ENCODE measurements at regions not wholly inside any gene's neighbourhood (a gene's known extent, or its start where the extent isn't known, plus 50 kb on each side); places are given as distances from the start of the nearest gene placed in this dataset.

DNA sequence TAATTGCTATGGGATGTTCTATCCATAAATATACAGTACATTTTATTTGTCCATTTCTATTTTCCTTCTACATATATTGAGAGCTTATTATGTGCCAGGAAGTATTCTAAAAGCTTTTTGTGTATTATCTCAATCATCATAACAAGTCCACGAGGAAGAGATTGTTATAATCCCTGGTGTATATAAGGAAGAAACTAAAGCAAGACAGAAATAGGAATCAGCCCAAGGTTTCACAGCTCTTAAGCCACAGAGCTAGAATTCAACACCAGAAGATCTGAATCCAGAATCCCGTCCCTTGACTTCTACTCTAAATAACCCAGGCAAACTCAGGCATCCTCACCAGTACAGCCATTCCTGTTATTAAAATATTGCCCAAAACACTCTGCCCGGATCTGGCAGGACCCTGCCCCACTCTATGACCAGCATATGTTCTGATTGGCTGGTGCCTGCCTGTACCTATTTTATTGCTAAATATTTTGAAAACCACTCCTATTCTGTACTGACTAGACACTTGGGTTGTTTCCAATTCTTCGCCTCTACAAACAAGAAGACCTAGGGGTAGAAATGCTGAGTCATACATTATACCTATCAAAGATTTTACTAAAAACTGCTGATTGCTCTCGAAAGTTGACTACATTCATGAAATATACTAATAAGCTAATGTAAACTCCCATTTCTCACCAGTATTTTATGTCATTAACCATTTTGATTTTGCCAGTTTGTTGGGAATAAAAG is 297.4 kb downstream of the ENC1 start:
- no peak for DNase-seq (ENCODE audit: low read depth)

DNA sequence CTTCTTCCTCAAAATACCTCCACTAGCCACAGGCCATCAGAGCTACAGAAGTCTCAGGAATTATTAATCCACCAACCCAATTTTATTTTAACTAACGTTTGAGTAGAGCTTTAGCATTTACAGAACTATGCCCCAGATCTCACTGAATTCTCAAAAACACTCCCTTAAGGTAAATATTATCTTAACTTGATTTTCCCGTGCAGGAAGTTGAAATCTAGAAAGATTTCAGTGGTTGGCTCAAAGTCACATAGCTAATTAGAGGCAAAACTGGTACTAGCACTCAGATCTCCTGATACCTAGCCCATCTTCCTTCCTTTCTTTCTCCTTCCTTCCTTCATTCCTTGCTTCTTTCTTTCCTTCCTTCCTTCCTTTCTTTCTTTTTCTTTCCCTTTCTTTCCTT is 298.3 kb downstream of the ENC1 start:
- DNase-seq (ENCODE audit: low read depth): no peak

DNA sequence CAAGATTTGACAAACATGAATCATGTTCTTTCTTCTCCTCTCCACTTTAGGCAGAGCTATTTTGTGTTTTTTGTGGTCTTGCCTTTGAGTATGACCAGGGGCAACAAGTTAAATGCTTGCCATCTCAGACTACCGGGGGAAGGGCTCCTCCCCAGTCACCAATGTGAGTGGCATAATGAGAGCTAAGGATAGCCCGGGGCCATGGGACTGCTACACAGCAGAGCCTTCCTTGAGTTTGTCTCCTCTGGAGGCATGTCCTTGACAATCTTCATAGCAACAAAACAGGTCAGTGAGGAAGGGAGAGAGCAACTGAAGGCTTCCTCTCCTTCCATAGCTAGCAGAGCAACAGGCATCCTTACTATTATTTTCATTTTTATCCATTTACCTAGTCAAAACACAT is 299.3 kb downstream of the ENC1 start:
- no peak for DNase-seq (ENCODE audit: low read depth)

DNA sequence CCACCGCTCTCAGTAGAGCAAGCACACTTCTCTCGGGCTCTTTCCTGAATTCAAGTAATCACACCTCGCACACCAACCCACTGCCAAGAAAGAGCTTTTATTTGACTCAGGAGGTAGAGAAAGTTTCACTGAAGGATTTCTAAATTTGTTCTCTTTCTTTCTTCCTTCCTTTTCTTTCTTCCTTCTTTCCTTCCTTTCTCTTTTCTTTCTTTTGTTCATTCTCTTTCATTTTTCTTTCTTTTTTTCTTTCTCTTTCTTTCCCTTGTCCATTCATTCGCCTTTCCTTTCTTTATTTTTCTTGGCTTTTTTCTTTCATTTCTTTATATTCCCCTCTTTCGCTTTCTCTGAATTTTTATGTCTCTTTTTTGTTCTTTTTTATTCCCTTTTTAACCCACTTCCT is 300.1 kb downstream of the ENC1 start:
- DNase-seq (ENCODE audit: low read depth): no peak

DNA sequence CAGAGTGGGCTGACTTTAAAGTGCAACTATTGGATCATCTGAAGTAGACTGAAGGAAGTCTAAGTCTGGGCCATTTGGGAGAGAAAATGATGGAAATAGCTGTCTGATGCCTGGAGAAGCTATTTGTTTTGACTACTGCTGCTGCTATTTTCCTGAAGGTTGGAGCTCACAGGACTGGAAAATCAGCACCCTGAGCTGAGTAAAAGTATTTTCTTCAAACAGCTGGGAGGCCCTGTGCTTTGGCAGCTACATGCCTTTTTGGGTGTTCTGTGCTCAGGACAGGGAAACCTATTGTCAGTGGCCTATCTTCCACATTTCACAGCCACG is 302.6 kb downstream of the ENC1 start:
- DNase-seq (ENCODE audit: low read depth): no peak

DNA sequence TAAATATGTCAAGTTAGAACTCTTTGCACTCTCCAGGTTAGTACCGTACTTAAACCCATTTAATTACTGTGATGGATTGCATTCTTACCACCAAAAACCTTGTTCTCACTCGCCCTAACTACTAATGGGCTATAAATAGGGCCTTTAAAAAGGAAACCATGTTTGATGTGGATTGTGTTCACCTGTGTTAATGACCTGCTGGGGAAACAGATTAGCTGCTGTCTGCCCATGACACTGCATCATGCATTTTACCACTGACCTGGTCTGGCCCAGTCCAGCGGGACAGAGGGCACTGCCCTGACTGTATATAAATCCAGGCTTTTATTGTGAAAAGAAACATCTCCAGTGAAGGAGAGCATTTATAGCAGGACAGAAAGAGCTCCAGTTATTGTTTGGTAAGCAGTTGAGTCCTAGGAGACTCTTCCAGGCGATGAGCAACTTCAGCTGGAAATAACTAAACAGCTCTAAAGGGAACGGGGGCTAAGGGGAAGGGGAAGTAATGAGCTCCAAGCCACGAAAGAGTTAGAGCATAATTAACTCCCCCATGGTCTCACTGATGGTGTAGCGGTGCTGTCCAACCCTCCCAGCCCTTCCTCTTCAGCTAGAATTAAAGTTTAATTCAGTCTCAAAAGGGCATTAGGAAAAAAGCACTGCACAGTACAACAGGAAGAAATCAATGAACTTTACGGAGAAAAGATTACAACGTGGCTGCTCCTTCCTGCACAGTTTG is 303.1 kb downstream of the ENC1 start:
- no peak for DNase-seq (ENCODE audit: low read depth)

DNA sequence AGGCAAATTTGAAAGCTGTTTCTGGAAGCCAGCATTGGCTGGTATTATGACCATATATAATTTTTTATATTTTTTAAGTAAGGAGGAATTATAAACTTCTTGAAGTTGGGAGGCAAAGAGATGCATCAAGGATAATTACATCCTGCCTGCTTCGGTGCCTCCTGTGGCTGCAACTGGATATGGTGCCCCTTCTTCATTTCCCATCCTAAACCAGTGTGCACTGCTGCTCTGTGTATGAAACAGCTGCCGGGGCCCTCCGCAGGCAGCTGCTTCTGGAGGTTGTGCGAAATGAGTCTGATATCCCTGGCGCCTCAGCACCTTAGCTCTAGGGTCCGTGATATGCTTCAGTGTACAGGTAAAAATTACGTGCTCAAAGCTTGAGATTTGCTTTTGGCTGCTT is 304.2 kb downstream of the ENC1 start:
- no peak for DNase-seq (ENCODE audit: low read depth)

DNA sequence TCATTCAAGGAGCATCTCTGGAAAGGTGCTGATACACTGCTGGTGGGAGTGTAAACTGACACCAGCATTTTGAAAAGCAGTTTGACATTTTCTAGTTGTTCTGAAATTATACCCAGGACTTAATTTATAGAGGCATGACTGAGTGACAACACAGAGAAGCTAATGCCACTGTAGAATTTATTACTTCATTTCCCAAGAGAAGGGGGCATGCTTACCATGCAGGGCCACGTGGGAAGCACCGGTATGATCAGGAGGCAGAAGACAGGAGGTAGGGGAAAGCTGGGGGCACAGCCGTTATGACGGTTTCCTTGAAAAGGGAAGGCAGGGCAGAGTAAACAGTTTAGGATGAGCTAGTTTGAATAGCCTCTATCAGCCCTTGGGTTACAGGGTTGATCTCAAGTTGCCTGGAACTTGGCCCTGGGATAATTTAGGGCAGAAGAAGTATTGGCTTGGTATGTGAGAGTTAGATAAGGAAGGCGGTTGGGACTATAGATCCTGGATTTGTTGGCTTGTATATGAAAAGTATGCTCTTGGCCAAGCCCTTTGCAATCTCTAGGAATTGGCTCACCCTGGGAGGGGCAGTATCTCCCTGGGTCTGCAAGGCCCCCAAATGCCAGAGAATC is 305.7 kb downstream of the ENC1 start:
- no peak for DNase-seq (ENCODE audit: low read depth)

DNA sequence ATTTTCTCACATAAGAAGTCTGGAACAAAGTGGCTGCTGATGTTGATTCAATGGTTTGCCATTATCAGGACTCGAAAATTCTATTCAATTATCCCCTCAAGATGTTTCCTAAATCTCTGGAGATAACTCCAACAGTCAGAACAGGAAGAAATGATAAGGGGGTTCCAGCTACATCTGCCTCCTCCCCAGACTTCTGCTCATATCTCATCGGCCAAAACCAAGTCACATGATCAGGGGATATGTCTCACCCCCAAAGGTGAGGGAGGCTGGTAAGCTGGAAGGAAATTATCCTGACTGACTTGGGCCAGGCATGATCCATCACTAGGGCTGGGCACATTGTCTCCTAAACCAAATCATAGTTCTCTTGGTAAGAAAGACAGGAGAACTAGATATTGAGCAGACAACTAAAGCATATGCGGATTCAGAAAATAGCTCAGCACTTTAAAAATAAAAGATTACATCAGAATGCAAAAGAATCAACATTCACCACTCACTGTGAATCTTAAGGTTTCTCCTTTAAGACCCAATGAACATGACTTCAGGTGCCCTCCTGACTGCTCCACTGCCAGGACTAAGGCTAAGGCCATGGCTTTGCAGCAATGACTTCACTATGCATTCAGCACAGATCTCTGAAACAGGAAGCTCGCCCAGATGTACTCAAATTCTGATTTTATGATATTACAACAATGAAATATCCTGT is 306.3 kb downstream of the ENC1 start:
- DNase-seq (ENCODE audit: low read depth): no peak

DNA sequence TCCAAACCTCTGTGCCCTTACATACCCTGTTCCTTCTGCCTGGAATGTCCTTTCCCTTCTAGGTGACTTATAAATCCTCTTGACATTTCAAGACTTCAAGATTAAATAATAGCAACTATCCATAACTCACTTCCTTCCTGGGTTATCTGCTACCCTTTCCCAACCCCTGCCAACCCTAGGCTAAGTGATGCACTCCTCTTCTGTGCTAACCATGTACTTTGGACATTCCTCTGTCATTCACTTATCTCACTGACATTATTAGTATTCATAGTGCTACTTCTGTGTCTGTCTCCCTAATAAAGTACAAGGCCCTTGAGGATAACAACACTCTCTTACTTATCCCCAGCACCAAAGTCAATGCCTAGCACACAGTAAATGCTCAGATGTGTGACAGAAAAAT is 307.1 kb downstream of the ENC1 start:
- no peak for DNase-seq (ENCODE audit: low read depth)

DNA sequence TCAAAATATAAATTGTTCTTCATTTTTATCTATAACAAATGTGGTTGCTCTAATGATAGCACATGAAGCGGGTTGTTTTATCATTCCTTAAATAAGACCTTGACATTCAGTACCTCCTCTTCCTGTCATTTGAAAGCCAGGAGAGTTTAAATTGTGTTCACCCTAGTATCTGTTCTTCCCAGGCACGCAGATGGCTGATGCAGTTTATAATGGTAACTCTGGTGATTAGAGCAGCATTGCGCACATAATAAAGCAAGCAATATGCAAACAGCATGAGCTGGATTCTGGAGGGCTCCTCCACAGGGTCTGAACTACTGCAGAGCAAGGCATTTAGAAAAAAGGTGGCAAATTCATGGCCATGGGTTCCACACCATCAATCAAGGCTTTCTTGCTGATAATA is 307.8 kb downstream of the ENC1 start:
- DNase-seq (ENCODE audit: low read depth): no peak

DNA sequence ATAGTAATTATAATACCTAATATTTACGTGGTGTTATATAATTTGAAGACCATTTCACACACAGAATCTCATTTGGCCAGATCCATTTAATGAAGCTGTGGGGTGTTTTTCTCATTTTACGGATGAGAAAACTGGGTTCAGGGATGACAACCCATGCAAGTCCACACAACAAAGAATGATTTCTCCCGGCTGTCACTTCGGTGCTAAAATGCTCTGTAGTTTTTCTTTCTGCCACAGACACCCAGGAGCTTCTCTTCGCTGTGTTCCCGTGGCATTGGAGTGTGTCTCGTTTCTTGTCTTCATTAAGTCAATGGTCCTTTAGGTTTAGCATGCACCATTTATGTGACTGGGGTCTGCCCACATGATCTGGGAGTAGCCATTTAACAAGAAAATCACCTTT is 308.5 kb downstream of the ENC1 start:
- no peak for DNase-seq (ENCODE audit: low read depth)

DNA sequence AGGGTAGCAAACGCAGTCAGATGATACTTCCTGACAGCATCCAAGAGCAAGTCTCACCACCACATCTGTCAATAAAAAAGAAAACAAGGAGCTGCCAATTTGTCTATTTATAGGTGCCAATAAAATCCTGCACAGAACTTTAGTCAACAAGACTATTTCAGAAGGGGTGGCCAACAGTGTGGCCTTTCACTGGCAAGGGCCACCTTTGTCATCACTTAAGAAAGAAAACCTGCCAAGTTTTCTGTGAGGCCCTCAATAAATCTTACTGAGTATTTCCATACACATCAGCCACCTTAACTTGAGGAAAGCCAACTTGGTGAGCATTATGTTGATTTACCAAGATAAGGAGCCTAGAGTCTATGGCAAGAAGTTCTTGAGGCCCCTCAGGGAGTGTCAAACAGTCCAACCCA is 312.3 kb downstream of the ENC1 start:
- DNase-seq (ENCODE audit: low read depth): no peak

DNA sequence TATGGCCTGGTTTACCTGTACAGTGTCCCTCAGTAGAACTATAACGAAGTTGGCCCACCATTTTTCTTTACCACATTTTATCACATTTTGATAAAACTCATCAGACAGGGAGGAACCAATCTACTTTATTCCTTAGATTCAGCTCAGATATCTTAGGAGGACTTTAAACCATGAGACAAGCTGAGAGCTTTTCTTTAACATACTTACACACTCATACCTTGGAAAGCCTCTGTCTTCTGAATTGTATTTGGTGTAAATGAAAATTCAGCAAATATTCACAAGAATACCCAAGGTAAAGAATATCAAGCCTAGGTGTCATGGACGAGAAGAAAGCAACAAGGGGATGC is 313.2 kb downstream of the ENC1 start:
- DNase-seq (ENCODE audit: low read depth): no peak

DNA sequence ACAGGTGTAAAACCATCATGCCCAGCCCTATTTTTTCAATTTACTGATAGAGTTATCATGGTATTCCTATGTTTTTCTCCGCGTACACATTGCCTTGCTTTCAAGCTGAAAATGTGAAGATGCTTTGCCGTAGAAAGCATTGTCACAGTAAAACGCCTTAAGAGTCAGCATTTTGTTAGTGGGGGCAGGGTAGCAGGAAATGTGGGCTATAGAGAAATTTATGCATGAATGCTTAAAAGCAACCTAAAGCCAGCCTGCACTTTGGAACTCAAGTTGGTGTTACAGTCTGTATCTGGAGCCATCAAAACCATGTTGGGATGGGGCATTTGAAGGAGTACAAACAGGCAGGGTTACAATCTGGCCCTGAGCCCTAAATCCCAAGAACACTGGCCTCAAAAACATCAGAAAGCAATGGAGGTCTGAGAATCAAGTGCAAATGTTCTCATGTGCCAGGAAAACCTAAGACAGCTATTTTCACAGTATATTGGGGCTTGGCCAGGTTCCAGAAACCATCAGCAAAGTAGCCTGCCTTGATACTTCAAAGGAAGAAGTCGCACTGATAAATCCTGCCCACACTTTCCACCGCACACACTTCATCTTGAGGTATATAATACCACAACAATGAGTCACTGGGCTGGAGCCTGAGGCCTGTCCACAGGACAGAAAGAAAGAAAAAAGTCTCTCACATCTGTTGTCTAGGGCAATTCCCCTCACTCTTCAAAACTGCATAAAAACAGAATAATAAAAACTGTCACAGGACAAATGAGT is 313.8 kb downstream of the ENC1 start:
- DNase-seq (ENCODE audit: low read depth): peak; percentile 43

DNA sequence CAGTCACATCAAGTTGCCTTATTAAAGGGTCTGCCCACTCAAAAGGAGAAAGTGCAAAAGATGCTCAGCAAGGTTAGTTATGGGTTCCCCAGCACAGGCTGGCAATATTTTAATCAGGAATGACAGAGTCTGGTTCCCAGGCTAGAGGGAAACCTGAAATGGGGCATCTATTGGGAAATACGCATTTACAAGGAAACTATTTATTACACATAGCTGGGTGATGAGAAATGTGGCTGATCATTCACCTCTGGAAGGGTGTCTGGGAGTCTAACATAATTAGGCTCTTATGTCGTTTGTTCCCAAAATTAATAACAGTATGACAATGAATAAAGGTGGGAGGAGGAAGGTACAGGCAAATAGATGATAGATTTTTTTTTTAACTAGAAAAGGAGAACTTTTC is 314.7 kb downstream of the ENC1 start:
- no peak for DNase-seq (ENCODE audit: low read depth)

DNA sequence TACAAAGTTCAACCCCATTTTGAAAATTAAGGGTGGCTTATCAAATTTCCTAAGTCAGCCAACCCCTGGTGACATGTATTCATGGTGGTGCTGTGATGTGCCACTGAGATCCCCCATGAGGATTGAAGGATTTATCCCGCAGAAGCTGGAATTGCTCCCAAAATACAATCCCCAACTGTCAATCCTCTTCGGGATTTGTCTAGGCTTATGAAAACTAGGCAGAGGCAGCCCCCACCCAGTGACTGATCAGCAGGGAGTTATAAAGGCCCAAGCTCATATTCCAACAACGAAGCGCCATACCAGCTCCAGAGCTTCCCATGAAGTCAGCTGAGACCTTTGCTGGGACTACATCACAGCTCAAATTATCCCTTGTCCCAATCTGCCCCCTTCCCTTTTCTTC is 316.0 kb downstream of the ENC1 start:
- no peak for DNase-seq (ENCODE audit: low read depth)

DNA sequence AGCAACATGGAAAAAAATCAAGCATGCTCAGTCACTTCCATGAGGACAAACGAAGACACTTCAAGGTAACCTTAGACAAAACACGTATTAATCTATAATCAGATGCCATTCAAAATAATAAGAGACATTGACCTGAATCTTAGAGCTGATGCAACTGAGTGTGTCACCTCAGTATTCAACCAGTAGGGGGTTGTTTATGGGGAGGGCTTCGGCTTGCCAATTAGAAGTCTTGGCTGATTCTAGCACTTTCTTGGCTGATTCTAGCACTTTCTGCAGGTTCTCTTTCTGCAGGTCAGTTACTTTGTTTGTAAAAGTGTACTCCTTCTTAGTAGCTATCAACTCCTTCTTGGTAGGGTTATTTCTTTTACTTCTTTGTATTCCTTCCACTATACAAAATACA is 317.6 kb downstream of the ENC1 start:
- no peak for DNase-seq (ENCODE audit: low read depth)

DNA sequence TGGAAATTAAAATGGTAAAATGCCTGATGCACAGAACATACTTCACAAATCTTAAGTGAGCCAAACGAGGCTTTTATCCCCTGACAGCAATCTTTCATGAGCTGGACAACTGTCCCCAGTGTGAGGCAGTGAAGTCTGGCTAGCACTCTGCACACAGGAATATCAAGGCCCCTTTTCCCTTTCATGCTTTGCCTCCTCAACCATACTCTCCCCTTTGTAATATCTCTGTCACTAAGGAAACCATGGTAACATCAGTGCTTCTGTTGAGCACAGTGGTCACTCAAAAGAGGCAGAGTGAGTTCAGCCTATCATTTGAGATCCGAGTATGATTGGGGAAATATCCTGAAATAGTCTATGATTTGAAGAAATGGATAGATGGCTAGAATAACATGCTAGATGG is 318.3 kb downstream of the ENC1 start:
- no peak for DNase-seq (ENCODE audit: low read depth)

DNA sequence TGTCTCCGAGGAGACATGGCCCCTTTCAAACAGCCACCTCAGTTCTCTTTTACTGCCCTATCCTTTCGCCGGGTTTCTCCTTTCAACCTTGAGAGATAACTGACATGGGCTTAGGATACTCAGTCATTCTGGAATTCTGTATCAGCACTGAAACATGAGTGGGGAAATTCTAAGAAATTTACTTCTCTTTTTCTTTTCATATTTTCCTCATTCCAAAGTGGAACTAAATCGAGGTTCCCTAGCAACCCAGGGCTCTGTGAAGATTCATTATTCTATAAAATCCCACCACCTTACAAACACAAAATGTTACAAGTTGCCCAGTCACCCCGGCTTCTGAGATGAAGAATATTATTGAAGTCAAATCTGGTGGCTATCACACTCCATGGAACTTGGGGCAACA is 319.2 kb downstream of the ENC1 start:
- no peak for DNase-seq (ENCODE audit: low read depth)

DNA sequence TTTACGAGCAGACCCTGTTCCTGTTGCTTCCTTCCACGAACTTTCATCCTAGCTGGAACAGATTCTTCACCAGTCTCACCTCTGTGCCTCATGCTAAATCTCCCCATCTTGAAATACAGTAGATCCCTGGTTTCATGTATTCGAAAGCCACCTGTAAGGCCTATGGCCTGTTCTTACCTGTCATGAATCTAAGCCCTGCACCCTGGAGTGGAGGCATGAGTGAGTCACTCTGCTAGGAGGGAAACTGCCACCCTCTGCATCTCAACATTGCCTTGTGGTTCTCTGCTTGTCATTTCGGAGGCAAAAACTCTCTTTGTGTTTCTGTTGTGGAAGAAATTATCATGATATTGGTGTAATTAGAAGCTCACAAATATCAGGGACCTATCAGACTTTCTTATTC is 320.0 kb downstream of the ENC1 start:
- DNase-seq (ENCODE audit: low read depth): no peak

DNA sequence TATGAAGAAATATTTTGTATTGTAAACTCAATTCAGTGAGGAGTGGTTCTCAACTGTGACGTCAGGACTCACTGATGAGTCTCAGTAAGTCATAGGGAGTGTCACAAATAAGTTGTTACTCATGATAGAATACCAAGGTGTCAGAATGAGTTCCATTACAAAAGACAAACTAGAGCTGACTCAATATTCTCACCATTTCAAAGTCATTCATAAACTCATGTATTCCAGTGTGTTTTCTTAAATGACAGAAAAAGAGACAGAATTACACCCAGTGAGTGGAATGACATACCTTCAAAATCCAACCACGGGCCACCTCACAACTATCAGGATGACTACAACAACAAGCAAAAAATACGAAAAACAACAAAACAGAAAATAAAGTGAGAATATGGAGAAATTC is 321.5 kb downstream of the ENC1 start:
- DNase-seq (ENCODE audit: low read depth): no peak
